A673 (cell line): ENCODE measurements at regions not wholly inside any gene's neighbourhood (a gene's known extent, or its start where the extent isn't known, plus 50 kb on each side); places are given as distances from the start of the nearest gene placed in this dataset.

Source experiments
- CTCF ChIP-seq: fragments of 300-800, 200-600 bp; sonication (generic); conservative IDR thresholded peaks from 2 replicates; pipeline ENCODE4 v1.5.1; 2017; ENCODE audit warnings: low read depth, mild to moderate bottlenecking, antibody characterized with exemption, low read length, moderate library complexity, mixed read lengths
- EZH2 ChIP-seq: fragments of 200-600 bp; sonication (generic); IDR thresholded peaks from 2 replicates; pipeline ENCODE4 v1.6.1; 2017; ENCODE audit warnings: borderline replicate concordance, low read depth, mild to moderate bottlenecking, mixed read lengths, antibody characterized with exemption, low read length; ENCODE audit not compliant: poor library complexity, severe bottlenecking

- no peak for TF ChIP-seq CTCF
- TF ChIP-seq EZH2, result no peak
Measured at GRCh38 chr5:67425514-67425913, 228.9 kb upstream of the CD180 start.
